Large intestine (tissue), 3 donors: ENCODE measurements at regions not wholly inside any gene's neighbourhood (a gene's known extent, or its start where the extent isn't known, plus 50 kb on each side); places are given as distances from the start of the nearest gene placed in this dataset.

Experiments used
- DNase-seq, 2 donors: peaks; one replicate each; pipeline versions ENCODE4 v3.0.0 to v3.0.0-alpha.2; 2013
- H3K27ac ChIP-seq: one replicate; pipeline ENCODE4 v1.5.1; 2013; ENCODE audit warnings: low read length
- H3K27me3 ChIP-seq: 2 replicates; pipeline ENCODE4 v1.6.1; 2013; ENCODE audit warnings: low read length; ENCODE audit not compliant: control insufficient read depth, insufficient read depth
- H3K36me3 ChIP-seq: 2 replicates; pipeline ENCODE4 v1.6.1; 2013; ENCODE audit warnings: low read length; ENCODE audit not compliant: control insufficient read depth, insufficient read depth
- H3K4me1 ChIP-seq: one replicate; pipeline ENCODE4 v1.6.1; 2013; ENCODE audit warnings: low read length; ENCODE audit not compliant: control insufficient read depth, insufficient read depth
- H3K4me3 ChIP-seq: one replicate; pipeline ENCODE4 v1.5.1; 2013; ENCODE audit warnings: low read length
- H3K9me3 ChIP-seq: one replicate; pipeline ENCODE4 v1.6.1; 2013; ENCODE audit warnings: mild to moderate bottlenecking, low read depth, low read length, moderate library complexity; ENCODE audit not compliant: control insufficient read depth
- WGBS: methylation state at CpG from one replicate; pipeline ENCODE4 v1.1.5; 2013; ENCODE audit warnings: low lambda C conversion rate; ENCODE audit not compliant: insufficient coverage; 5-methylcytosine and 5-hydroxymethylcytosine counted together

DNA sequence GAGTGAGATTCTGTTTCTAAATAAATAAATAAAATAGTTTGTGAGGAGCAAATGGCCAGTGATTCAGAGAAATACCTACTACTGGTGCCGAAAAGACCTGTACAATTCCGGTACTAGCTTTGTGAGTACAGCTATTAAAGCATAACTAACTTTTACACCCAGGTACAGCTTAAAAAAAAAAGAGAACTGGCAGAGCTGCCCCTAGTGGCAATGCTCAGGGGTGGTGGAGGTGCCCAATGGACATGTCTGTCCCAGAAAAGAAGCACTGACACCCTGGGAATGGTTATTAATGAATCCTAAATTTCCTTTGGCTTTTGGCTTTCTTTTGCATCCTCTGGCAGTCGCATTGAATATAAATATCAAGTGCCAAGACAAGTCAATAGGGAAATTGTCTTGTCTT is 87.0 kb downstream of the LIPG start:
- no peaks in the 10 kb centered on the region for H3K36me3 ChIP-seq
- no CpG with 5 or more reads among the region's 3 CpGs for WGBS
- no peaks in the 10 kb centered on the region for H3K27me3 ChIP-seq
- peaks cover 16% of the 10 kb centered on the region for H3K4me1 ChIP-seq
- no peaks in the 10 kb centered on the region for H3K9me3 ChIP-seq
- H3K27ac ChIP-seq = no peak overlapping the region
- H3K4me3 ChIP-seq = no peak overlapping the region
- no peak for DNase-seq
